ENCODE measurements at regions not wholly inside any gene's neighbourhood (a gene's known extent, or its start where the extent isn't known, plus 50 kb on each side); places are given as distances from the start of the nearest gene placed in this dataset.

DNA sequence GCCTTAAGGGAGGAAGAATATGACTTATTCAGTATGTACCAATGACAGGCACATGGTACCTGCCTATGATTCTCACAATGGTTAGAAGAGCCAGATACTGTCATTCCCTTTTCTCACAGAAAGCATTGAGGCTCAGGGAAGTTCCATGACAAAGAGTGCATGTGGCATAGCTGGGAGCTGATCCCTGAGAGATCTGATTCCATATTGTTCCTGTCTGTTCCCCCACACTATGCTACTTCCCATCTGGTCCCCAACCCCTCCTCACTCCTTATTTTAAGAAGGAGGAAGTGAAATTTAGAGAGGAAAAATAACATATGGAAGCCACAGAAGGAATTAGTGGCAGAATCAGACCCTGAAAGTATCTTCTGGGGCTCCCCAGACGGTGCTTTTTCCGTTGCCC, 500.0 kb downstream of the PLPP3 start:
- in situ Hi-C loops (cut with MboI; ENCODE audit: low pct_unique_long_range_greater_than_20kb, low sequenced_read_pairs) = no loop called here
- DNase-seq = no peak

- in situ Hi-C loops (cut with MboI; ENCODE audit: low pct_unique_long_range_greater_than_20kb, low sequenced_read_pairs) = no loop called here
- no peak for DNase-seq
Measured at GRCh38 chr1:56077206-56077605, 502.2 kb downstream of the PLPP3 start.

GRCh38 chr1:56074007-56074651, 505.2 kb downstream of the PLPP3 start:
- in situ Hi-C loops (cut with MboI; ENCODE audit: low pct_unique_long_range_greater_than_20kb, low sequenced_read_pairs) = no loop called here
- no peak for DNase-seq

DNA sequence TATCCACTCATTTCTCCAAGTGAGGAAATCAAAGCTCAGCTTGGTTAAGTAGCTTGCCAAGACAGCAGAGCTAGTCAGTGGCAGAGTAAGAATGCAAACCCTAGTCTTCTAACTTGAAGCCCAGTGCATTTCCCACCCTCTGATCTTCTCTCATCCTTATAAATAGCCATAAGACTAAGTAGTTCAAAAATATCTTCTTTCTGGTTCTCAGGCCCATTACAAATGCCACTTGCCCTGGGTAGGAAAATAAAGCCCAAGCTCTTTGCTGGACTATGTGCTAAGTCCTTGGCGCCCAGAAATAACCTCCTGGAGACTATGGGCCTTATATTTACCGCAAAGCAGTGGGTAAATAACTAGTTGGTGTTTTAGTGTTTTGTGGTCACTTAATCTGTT, 505.8 kb downstream of the PLPP3 start:
- no peak for DNase-seq
- in situ Hi-C loops (cut with MboI; ENCODE audit: low pct_unique_long_range_greater_than_20kb, low sequenced_read_pairs) = no loop called here

- in situ Hi-C loops (cut with MboI; ENCODE audit: low pct_unique_long_range_greater_than_20kb, low sequenced_read_pairs) = no loop called here
- DNase-seq = no peak
Measured at GRCh38 chr1:56073206-56073605, 506.2 kb downstream of the PLPP3 start.

GRCh38 chr1:56072310-56072709, 507.1 kb downstream of the PLPP3 start:
- no peak for DNase-seq
- in situ Hi-C loops (cut with MboI; ENCODE audit: low pct_unique_long_range_greater_than_20kb, low sequenced_read_pairs) = no loop called here

DNA sequence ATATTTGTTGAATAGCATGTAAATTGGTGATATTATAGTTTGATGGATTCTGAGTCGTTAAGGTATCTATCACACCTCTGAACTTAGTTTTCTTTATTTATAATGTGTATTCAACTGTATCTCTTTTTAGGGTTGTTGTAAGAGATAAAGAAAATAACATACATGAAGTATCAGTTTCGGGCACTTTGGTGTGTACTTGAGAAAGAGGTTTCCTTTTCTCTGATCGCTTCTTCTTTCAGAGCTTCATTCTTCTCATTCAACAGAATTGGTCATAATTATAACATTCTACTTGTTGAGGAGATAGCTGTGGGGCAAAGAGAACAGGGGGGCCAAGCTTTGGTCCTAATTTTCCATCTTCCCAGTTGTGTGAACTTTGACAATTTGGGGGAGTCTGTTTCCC, 508.0 kb downstream of the PLPP3 start:
- DNase-seq = no peak
- in situ Hi-C loops (cut with MboI; ENCODE audit: low pct_unique_long_range_greater_than_20kb, low sequenced_read_pairs) = no loop called here

GRCh38 chr1:56070601-56071000, 508.8 kb downstream of the PLPP3 start:
- in situ Hi-C loops (cut with MboI; ENCODE audit: low pct_unique_long_range_greater_than_20kb, low sequenced_read_pairs) = no loop called here
- no peak for DNase-seq

GRCh38 chr1:56069824-56070223, 509.5 kb downstream of the PLPP3 start:
- no peak for DNase-seq
- in situ Hi-C loops (cut with MboI; ENCODE audit: low pct_unique_long_range_greater_than_20kb, low sequenced_read_pairs) = no loop called here

DNA sequence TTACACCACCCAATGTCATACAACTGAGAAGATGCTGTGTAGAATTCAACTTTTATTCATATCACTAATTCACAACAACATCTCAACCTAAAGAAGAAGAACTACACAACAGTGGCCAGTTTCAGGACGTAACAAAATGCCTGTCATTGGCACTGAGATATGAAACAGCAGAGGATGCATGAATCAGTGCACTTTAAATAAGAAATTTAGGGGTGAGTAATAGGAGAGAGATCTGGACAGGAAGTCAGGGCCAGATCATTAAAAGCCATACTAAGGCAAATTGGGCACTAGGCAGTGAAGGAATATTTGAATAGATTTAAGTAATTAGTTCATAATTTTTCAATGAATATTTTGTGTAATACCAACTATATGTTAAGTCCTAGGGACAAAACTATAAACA, 510.5 kb downstream of the PLPP3 start:
- no peak for DNase-seq
- in situ Hi-C loops (cut with MboI; ENCODE audit: low pct_unique_long_range_greater_than_20kb, low sequenced_read_pairs) = no loop called here

DNA sequence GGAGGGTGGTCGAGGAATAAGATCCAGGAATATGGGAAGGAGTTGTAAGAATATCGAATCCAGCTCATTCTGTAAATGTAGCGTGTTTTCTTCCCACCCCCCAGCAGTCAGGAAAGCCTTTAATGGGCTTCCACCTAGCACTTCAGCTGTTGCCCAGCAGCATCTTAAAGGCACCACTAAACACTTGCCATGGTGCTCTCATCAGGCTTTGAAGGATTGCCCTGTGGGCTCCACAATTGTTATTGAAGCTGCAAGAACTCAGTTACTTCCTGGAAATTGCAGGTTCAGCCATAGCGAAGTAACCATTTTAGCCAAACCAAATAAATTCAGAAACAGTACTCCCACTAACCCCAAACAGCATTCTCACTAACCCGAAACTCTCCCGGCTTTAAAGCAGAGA, 511.2 kb downstream of the PLPP3 start:
- no peak for DNase-seq
- in situ Hi-C loops (cut with MboI; ENCODE audit: low pct_unique_long_range_greater_than_20kb, low sequenced_read_pairs) = no loop called here

DNA sequence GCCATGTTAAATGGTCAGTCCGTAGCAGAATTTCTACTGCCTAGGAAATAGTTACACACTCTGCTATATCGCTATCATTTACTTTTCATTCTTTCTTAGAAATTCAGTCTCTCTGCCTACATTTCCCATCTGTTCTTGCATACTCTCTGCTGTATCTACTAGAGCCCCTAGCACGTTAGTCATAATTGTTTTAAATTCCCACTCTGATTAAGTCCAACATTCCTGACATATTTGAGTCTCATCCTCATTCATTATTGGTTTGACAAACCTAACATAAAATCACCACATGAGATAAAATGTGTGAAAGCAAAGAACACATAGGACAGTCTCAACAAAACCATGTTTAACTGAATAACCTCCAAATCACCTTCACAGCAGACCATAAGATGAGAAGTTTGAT, 513.6 kb downstream of the PLPP3 start:
- no peak for DNase-seq
- in situ Hi-C loops (cut with MboI; ENCODE audit: low pct_unique_long_range_greater_than_20kb, low sequenced_read_pairs) = no loop called here

- in situ Hi-C loops (cut with MboI; ENCODE audit: low pct_unique_long_range_greater_than_20kb, low sequenced_read_pairs) = no loop called here
- no peak for DNase-seq
Measured at GRCh38 chr1:56064705-56065104, 514.7 kb downstream of the PLPP3 start.

GRCh38 chr1:56063461-56063860, 515.9 kb downstream of the PLPP3 start:
- DNase-seq = no peak
- in situ Hi-C loops (cut with MboI; ENCODE audit: low pct_unique_long_range_greater_than_20kb, low sequenced_read_pairs) = no loop called here

- DNase-seq = no peak
- in situ Hi-C loops (cut with MboI; ENCODE audit: low pct_unique_long_range_greater_than_20kb, low sequenced_read_pairs) = no loop called here
Measured at GRCh38 chr1:56062625-56063024, 516.7 kb downstream of the PLPP3 start.

- in situ Hi-C loops (cut with MboI; ENCODE audit: low pct_unique_long_range_greater_than_20kb, low sequenced_read_pairs) = no loop called here
- peak; percentile 63 for DNase-seq
Measured at GRCh38 chr1:56061824-56062223, 517.5 kb downstream of the PLPP3 start.

GRCh38 chr1:56060906-56061305, 518.5 kb downstream of the PLPP3 start:
- no peak for DNase-seq
- in situ Hi-C loops (cut with MboI; ENCODE audit: low pct_unique_long_range_greater_than_20kb, low sequenced_read_pairs) = no loop called here

GRCh38 chr1:56057466-56058405, 521.6 kb downstream of the PLPP3 start:
- in situ Hi-C loops (cut with MboI; ENCODE audit: low pct_unique_long_range_greater_than_20kb, low sequenced_read_pairs) = no loop called here
- no peak for DNase-seq

- in situ Hi-C loops (cut with MboI; ENCODE audit: low pct_unique_long_range_greater_than_20kb, low sequenced_read_pairs) = no loop called here
- no peak for DNase-seq
Measured at GRCh38 chr1:56056438-56057287, 522.7 kb downstream of the PLPP3 start.

DNA sequence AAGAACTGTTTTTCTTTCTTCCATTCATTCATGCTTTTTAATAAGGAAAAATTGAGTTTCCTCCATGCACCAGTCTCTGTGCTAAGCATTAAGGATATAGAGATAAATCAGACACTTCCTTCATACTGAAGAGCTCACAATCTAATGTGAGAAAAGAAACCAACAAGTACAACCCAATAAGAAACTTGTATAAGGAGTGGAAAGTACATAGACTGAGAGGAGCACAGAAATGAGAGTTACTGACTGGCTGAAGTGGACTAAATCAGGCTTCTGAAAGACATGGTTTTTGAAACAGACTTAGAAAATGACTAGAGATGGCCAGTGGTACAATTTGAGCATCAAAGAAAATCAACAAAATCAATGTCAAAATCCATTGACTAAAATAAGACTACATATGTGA, 524.4 kb downstream of the PLPP3 start:
- DNase-seq = no peak
- in situ Hi-C loops (cut with MboI; ENCODE audit: low pct_unique_long_range_greater_than_20kb, low sequenced_read_pairs) = no loop called here
